ENCODE measurements at regions not wholly inside any gene's neighbourhood (a gene's known extent, or its start where the extent isn't known, plus 50 kb on each side); places are given as distances from the start of the nearest gene placed in this dataset.
"Not testable (repeated sequence)": the region's sequence is repeated elsewhere in the genome, so short reads cannot be mapped to it uniquely, and the experiment has no call there.

- H3K27me3 ChIP-seq (ENCODE audit: control insufficient read depth, insufficient read depth, low read length); H3K9me3 ChIP-seq (ENCODE audit: control insufficient read depth, insufficient read depth, low read depth, low read length); H3K4me3 ChIP-seq (ENCODE audit: low read depth in 2 of 2, low read length in 2 of 2); BruUV-seq (replicated peaks); CTCF ChIA-PET; ATAC-seq; POLR2A ChIA-PET; H3K4me1 ChIP-seq (ENCODE audit: control insufficient read depth, insufficient read depth, low read length); H3K36me3 ChIP-seq (ENCODE audit: control insufficient read depth, insufficient read depth, low read length); H3K27ac ChIP-seq (ENCODE audit: low read length); intact Hi-C loops (cut with micrococcal nuclease; ENCODE audit: unreplicated experiment); in situ Hi-C loops (cut with HindIII; ENCODE audit: low pct_unique_long_range_greater_than_20kb, low sequenced_read_pairs); DNase-seq (ENCODE audit: low read depth, low spot score): not testable (repeated sequence)
Measured at GRCh38 chr9:41367301-41367700, 178.2 kb upstream of the ZNG1F start.

- H3K4me3 ChIP-seq (ENCODE audit: low read depth in 2 of 2, low read length in 2 of 2); H3K4me1 ChIP-seq (ENCODE audit: control insufficient read depth, insufficient read depth, low read length); intact Hi-C loops (cut with micrococcal nuclease; ENCODE audit: unreplicated experiment); BruUV-seq (replicated peaks); ATAC-seq; in situ Hi-C loops (cut with HindIII; ENCODE audit: low pct_unique_long_range_greater_than_20kb, low sequenced_read_pairs); POLR2A ChIA-PET; CTCF ChIA-PET; H3K9me3 ChIP-seq (ENCODE audit: control insufficient read depth, insufficient read depth, low read depth, low read length); DNase-seq (ENCODE audit: low read depth, low spot score); H3K27ac ChIP-seq (ENCODE audit: low read length); H3K27me3 ChIP-seq (ENCODE audit: control insufficient read depth, insufficient read depth, low read length); H3K36me3 ChIP-seq (ENCODE audit: control insufficient read depth, insufficient read depth, low read length): not testable (repeated sequence)
Measured at GRCh38 chr9:41361790-41362189, 172.7 kb upstream of the ZNG1F start.

- Histone ChIP-seq H3K27ac (ENCODE audit: low read length) (peak overlapping the region; percentile 57; the same call in 1 of the 2 replicates), H3K4me3 (ENCODE audit: low read depth in 2 of 2, low read length in 2 of 2) (peak overlapping the region; percentile 52 to 63)
- intact Hi-C loops (cut with micrococcal nuclease; ENCODE audit: unreplicated experiment); H3K36me3 ChIP-seq (ENCODE audit: control insufficient read depth, insufficient read depth, low read length); H3K4me1 ChIP-seq (ENCODE audit: control insufficient read depth, insufficient read depth, low read length); DNase-seq (ENCODE audit: low read depth, low spot score); POLR2A ChIA-PET; in situ Hi-C loops (cut with HindIII; ENCODE audit: low pct_unique_long_range_greater_than_20kb, low sequenced_read_pairs); H3K9me3 ChIP-seq (ENCODE audit: control insufficient read depth, insufficient read depth, low read depth, low read length); H3K27me3 ChIP-seq (ENCODE audit: control insufficient read depth, insufficient read depth, low read length); BruUV-seq (replicated peaks); CTCF ChIA-PET: not testable (repeated sequence)
- peak; percentile 82 for ATAC-seq
Measured at GRCh38 chr9:41359116-41359515, 170.0 kb upstream of the ZNG1F start.

GRCh38 chr9:41358682-41359081, 169.6 kb upstream of the ZNG1F start:
- H3K9me3 ChIP-seq (ENCODE audit: control insufficient read depth, insufficient read depth, low read depth, low read length); H3K4me1 ChIP-seq (ENCODE audit: control insufficient read depth, insufficient read depth, low read length); H3K27me3 ChIP-seq (ENCODE audit: control insufficient read depth, insufficient read depth, low read length); in situ Hi-C loops (cut with HindIII; ENCODE audit: low pct_unique_long_range_greater_than_20kb, low sequenced_read_pairs); H3K36me3 ChIP-seq (ENCODE audit: control insufficient read depth, insufficient read depth, low read length); ATAC-seq; BruUV-seq (replicated peaks); intact Hi-C loops (cut with micrococcal nuclease; ENCODE audit: unreplicated experiment); DNase-seq (ENCODE audit: low read depth, low spot score); POLR2A ChIA-PET; CTCF ChIA-PET: not testable (repeated sequence)
- Histone ChIP-seq H3K4me3 (ENCODE audit: low read depth in 2 of 2, low read length in 2 of 2) (peak overlapping the region; percentile 52 to 63), H3K27ac (ENCODE audit: low read length) (peak overlapping the region; percentile 57; the same call in 1 of the 2 replicates)

- H3K27me3 ChIP-seq (ENCODE audit: control insufficient read depth, insufficient read depth, low read length); intact Hi-C loops (cut with micrococcal nuclease; ENCODE audit: unreplicated experiment); H3K36me3 ChIP-seq (ENCODE audit: control insufficient read depth, insufficient read depth, low read length); in situ Hi-C loops (cut with HindIII; ENCODE audit: low pct_unique_long_range_greater_than_20kb, low sequenced_read_pairs); CTCF ChIA-PET; POLR2A ChIA-PET; BruUV-seq (replicated peaks); H3K4me1 ChIP-seq (ENCODE audit: control insufficient read depth, insufficient read depth, low read length); H3K27ac ChIP-seq (ENCODE audit: low read length); H3K9me3 ChIP-seq (ENCODE audit: control insufficient read depth, insufficient read depth, low read depth, low read length); DNase-seq (ENCODE audit: low read depth, low spot score); ATAC-seq: not testable (repeated sequence)
- peak overlapping the region; percentile 43 to 52 for H3K4me3 ChIP-seq (ENCODE audit: low read depth in 2 of 2, low read length in 2 of 2)
Measured at GRCh38 chr9:41357918-41358404, 168.8 kb upstream of the ZNG1F start.

GRCh38 chr9:41357350-41357748, 168.2 kb upstream of the ZNG1F start:
- intact Hi-C loops (cut with micrococcal nuclease; ENCODE audit: unreplicated experiment); H3K27ac ChIP-seq (ENCODE audit: low read length); DNase-seq (ENCODE audit: low read depth, low spot score); ATAC-seq; POLR2A ChIA-PET; CTCF ChIA-PET; in situ Hi-C loops (cut with HindIII; ENCODE audit: low pct_unique_long_range_greater_than_20kb, low sequenced_read_pairs); H3K4me1 ChIP-seq (ENCODE audit: control insufficient read depth, insufficient read depth, low read length); H3K36me3 ChIP-seq (ENCODE audit: control insufficient read depth, insufficient read depth, low read length); H3K9me3 ChIP-seq (ENCODE audit: control insufficient read depth, insufficient read depth, low read depth, low read length); H3K27me3 ChIP-seq (ENCODE audit: control insufficient read depth, insufficient read depth, low read length): not testable (repeated sequence)
- H3K4me3 ChIP-seq (ENCODE audit: low read depth in 2 of 2, low read length in 2 of 2): peak overlapping the region; percentile 43 to 52; a peak in 3 of 4 replicates
- BruUV-seq (replicated peaks): TSS peak; percentile 87

- ATAC-seq; CTCF ChIA-PET; POLR2A ChIA-PET; H3K27me3 ChIP-seq (ENCODE audit: control insufficient read depth, insufficient read depth, low read length); in situ Hi-C loops (cut with HindIII; ENCODE audit: low pct_unique_long_range_greater_than_20kb, low sequenced_read_pairs); DNase-seq (ENCODE audit: low read depth, low spot score); BruUV-seq (replicated peaks); H3K36me3 ChIP-seq (ENCODE audit: control insufficient read depth, insufficient read depth, low read length); H3K27ac ChIP-seq (ENCODE audit: low read length); H3K4me1 ChIP-seq (ENCODE audit: control insufficient read depth, insufficient read depth, low read length); intact Hi-C loops (cut with micrococcal nuclease; ENCODE audit: unreplicated experiment); H3K9me3 ChIP-seq (ENCODE audit: control insufficient read depth, insufficient read depth, low read depth, low read length): not testable (repeated sequence)
- peak overlapping the region; percentile 18 to 43 for H3K4me3 ChIP-seq (ENCODE audit: low read depth in 2 of 2, low read length in 2 of 2)
Measured at GRCh38 chr9:41356588-41357349, 167.7 kb upstream of the ZNG1F start.

All from Panc1 (cell line).